DLD1 (cell line): ENCODE measurements at regions not wholly inside any gene's neighbourhood (a gene's known extent, or its start where the extent isn't known, plus 50 kb on each side); places are given as distances from the start of the nearest gene placed in this dataset.

ENCODE experiments used
- in situ Hi-C: cut with HindIII; loops from 2 replicates; pipeline ENCODE4 v1.10.0; 2017; ENCODE audit warnings: low sequenced_read_pairs

DNA sequence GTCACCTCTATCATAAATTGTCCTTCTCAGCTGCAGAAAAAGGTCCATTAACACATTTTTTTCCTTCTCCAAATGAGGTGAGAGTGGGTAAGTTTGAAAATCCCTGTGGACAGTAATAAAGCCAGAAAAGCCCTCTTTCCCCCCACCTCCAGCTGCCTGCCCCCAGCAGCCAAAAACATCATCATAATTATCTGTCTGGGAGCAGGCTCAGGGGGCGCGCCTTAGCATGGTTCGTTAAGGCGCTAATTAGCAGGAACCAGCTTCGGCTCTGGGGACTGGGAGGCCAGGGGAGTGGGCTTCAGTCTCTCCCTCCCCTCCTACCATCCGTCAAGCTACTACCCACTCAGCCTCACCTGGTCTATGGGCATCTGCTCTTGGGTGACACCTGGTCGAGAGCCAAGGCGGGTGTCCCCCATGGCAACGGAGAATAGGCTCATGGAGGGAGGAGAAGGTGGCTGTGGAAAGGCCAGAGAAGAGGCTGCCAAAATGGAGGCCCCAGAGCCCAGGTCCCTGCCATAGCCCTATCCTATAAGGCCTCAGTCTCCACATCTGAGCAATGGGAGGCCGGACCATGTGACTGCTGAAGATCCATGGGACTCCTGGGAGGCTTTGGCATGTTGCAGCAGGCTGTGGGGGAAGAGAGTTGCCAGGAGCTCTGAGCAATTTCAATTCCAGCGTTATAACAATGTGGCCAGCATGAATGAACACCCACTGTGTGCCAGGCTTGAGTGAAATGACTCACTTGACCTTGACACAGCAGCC is 140.1 kb upstream of the LINGO1 start:
- in situ Hi-C loops = no loop called here

- in situ Hi-C loops = no loop called here
These were observed 138.9 kb upstream of the LINGO1 start for GRCh38 chr15:77771616-77772015.

GRCh38 chr15:77769700-77770099 is 137.0 kb upstream of the LINGO1 start:
- in situ Hi-C loops = no loop called here

GRCh38 chr15:77768521-77769078 is 135.9 kb upstream of the LINGO1 start:
- in situ Hi-C loops = no loop called here

DNA sequence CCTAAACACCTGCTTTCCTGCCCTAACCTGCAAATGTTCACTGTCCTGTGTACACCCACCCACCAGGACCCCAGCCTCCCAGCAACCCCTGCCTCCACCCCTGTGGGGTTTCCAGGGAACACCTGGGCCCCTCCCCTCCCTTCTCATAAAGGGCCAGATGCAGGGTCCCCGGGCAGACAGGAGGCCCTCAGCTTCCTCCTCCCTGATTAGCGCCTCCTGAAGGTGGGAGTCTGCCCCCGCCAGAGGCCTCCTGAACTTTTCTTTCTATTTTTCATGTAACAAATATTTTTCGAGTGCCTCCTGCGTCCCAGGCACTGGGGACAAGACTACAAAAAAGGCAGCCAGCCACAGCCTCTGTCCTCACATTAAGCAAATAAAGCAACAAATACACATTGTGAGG is 135.4 kb upstream of the LINGO1 start:
- in situ Hi-C loops = no loop called here

- in situ Hi-C loops = no loop called here
These were observed 131.4 kb upstream of the LINGO1 start for GRCh38 chr15:77764095-77764494.

GRCh38 chr15:77762747-77763355 is 130.1 kb upstream of the LINGO1 start:
- in situ Hi-C loops = no loop called here

GRCh38 chr15:77759896-77760592 is 127.3 kb upstream of the LINGO1 start:
- in situ Hi-C loops = no loop called here

DNA sequence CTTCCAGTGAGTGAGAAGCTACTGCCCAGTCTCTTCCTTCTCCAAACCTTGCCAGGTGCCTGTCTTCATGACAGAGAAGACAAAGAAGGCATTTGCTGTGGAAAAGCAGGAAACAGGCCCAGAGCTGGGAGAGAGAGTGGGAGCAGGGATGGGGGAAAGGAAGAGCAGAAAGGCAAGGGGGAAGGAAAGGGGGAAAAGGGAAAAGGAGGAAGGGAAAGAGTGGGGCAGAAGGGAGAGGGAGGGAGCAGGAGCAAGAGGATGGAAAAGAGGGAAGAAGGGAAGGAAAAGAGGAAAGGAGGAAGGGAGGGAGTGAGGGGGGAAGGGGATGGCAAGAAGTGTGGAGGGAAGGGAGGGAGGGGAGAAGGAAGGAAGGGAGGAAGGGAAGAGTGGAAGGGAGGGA is 121.2 kb upstream of the LINGO1 start:
- in situ Hi-C loops = loop anchor here (5.0 kb wide), 1 partner anchor 43 kb away; no protein-coding TSS in a partner anchor

DNA sequence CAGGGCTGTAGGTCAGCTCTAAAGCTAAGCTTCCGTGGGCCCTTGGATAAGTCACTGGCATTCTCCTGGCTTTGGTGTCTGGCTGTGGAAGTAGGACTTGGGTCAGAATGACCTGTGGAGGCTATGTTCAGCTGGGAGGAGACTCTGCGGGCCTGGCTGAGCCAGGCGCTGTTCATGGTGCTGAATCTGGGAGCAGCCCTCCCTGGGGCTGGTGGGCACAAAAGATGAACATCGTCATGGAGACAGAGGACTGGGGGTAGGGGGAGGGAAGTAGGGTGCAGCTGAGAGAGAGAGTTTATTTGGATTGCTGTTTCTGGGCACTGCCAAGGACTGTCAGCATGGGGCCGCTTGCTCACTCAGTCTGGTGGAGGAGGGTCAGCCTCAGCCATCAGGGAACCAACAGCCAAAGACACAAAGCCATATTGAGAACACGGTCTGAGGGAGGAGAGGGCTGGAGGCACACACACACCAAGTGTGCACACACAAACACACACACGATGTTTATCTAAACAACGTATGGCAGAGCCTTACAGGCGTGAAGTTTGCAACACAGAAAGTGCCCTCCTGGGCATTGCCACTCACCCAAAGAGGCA is 120.7 kb upstream of the LINGO1 start:
- in situ Hi-C loops = loop anchor here (5.0 kb wide), 1 partner anchor 44 kb away; no protein-coding TSS in a partner anchor

- in situ Hi-C loops = loop anchor here (5.0 kb wide), 1 partner anchor 47 kb away; no protein-coding TSS in a partner anchor
These were observed 117.4 kb upstream of the LINGO1 start for GRCh38 chr15:77749998-77750540.

GRCh38 chr15:77749236-77749997 is 116.7 kb upstream of the LINGO1 start:
- in situ Hi-C loops = no loop called here

GRCh38 chr15:77748078-77749064 is 115.7 kb upstream of the LINGO1 start:
- in situ Hi-C loops = no loop called here

- in situ Hi-C loops = no loop called here
These were observed 114.7 kb upstream of the LINGO1 start for GRCh38 chr15:77747175-77748077.

DNA sequence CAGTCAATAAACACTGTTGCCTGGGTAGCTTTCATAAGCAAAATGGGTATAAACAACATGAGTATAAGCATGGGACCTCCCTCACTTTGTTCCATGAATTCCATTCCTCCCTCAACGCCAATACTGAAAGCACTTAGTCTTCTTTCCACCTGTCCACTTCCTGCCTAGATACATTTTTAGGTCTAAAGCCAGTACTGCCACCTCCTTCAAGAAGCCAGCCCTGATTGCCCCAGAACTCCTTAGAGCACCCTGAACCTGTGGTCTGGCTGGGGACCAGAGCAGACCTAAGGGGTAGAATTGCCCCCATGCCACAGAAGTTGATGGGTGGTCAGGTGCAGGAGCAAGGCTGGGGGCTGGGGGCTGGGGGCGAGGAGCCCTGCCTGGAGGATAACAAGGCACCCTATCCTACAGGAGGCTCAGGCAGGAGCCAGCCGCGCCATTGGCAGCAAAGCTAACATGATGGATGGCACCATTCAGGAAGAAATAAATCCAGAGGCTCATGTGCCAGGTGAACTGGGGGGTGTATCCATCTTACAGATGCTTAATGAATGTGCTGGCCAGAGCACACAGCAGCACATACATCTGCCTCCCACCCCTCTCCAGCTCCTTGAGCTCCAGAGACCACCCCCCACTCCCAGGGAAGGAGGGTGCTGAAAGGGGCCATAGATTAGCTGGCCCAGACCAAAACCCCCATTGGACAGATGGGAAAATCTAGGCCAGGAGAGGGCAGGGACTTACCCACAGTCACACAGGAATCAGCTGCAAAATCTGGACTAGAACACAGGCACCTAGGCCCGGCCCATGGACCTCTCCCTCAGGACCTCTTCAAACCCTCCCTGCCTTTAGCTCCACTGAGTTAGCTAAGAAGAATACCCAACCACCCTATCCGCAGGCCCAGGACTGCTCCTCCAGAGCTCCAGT is 113.8 kb upstream of the LINGO1 start:
- in situ Hi-C loops = no loop called here

DNA sequence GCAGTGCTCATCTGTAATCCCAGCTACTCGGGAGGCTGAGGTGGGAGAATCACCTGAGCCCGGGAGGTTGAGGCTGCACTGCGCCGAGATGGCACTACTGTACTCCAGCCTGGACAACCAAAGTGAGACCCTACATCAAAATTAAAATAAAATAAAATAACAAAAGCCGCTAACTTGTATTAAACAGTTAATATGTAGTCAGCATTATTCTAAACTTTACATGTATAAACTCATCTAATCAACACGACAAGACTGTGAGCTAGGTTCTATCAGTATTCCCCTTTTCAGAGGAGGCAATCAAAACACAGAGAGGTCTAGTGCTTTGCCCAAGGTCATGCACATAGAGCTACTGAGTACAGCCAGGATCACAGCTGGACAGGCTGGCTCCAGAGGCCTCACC is 111.7 kb upstream of the LINGO1 start:
- in situ Hi-C loops = no loop called here

GRCh38 chr15:77742570-77742969 is 109.9 kb upstream of the LINGO1 start:
- in situ Hi-C loops = no loop called here
